Neural progenitor cell (in vitro differentiated cells): ENCODE measurements at regions not wholly inside any gene's neighbourhood (a gene's known extent, or its start where the extent isn't known, plus 50 kb on each side); places are given as distances from the start of the nearest gene placed in this dataset.
"Not testable (repeated sequence)": the region's sequence is repeated elsewhere in the genome, so short reads cannot be mapped to it uniquely, and the experiment has no call there.

Source experiments
- CTCF ChIP-seq: fragments of 200-600 bp; sonication (generic); IDR thresholded peaks from 2 replicates; pipeline ENCODE4 v1.5.1; 2017; ENCODE audit warnings: antibody characterized with exemption, mild to moderate bottlenecking
- EZH2 ChIP-seq: fragments of 200-600 bp; sonication (generic); IDR thresholded peaks from 2 replicates; pipeline ENCODE4 v1.6.1; 2017; ENCODE audit warnings: antibody characterized with exemption, mild to moderate bottlenecking, moderate library complexity

GRCh38 chr18:34516996-34517395 is 193.1 kb upstream of the DTNA start:
- TF ChIP-seq CTCF, EZH2: not testable (repeated sequence)
